ENCODE measurements at regions not wholly inside any gene's neighbourhood (a gene's known extent, or its start where the extent isn't known, plus 50 kb on each side); places are given as distances from the start of the nearest gene placed in this dataset.
"Not testable (repeated sequence)": the region's sequence is repeated elsewhere in the genome, so short reads cannot be mapped to it uniquely, and the experiment has no call there.

GRCh38 chr11:3498356-3498755, 119.4 kb upstream of the ZNF195 start:
- TF ChIP-seq POLR2A (IDR thresholded peaks at IDR 0.05; ENCODE audit: low read depth, low read length); TAF1 (IDR thresholded peaks at IDR 0.05; ENCODE audit: low read depth, low read length); POLR2AphosphoS5 (IDR thresholded peaks at IDR 0.05; ENCODE audit: low read depth, low read length); PAX5 (IDR thresholded peaks at IDR 0.05; ENCODE audit: insufficient read depth, low read length, severe bottlenecking): not testable (repeated sequence)

Measured in GM12891 (cell line).